Endothelial cell of umbilical vein (primary cell): ENCODE measurements at regions not wholly inside any gene's neighbourhood (a gene's known extent, or its start where the extent isn't known, plus 50 kb on each side); places are given as distances from the start of the nearest gene placed in this dataset.

Experiments used
- BruUV-seq: library from RNA; stranded (reverse); fragments of 400-500 nt; replicated peaks from 2 replicates; lab custom pipeline; 2021; lab: Mats Ljungman, UMichigan
- CTCF ChIA-PET: fragments of 300-600, 350-600 bp; sonication (Branson Sonifier 250); formaldehyde crosslinking; loops from one replicate; lab custom pipeline; 2021; ENCODE audit warnings: antibody characterized with exemption, inconsistent platforms; lab: Charles Lee
- POLR2A ChIA-PET: fragments of 300-600, 350-600 bp; sonication (Branson Sonifier 250); formaldehyde crosslinking; loops from one replicate; lab custom pipeline; 2021; ENCODE audit warnings: antibody characterized with exemption, inconsistent platforms; lab: Charles Lee
- DNase-seq: peaks from one replicate; pipeline ENCODE4 v3.0.0-alpha.2; 2011; ENCODE audit warnings: low read depth, low spot score
- FAIRE-seq: peaks from 2 replicates; lab custom pipeline; 2011; peaks lifted over from hg19 to GRCh38; lab: Jason Lieb, UNC
- H2AFZ ChIP-seq: 2 replicates; pipeline ENCODE4 v1.6.0; 2012; ENCODE audit warnings: low read depth, low read length, control low read depth, inconsistent platforms
- H3K27ac ChIP-seq: 2 replicates; pipeline ENCODE4 v1.5.1; 2011; ENCODE audit warnings: low read depth, mild to moderate bottlenecking, control low read depth, low read length, moderate library complexity; ENCODE audit not compliant: insufficient read depth
- H3K27me3 ChIP-seq, 2 experiments: 2 replicates each; pipeline versions ENCODE4 v1.6.0 to v1.6.1; 2011; ENCODE audit warnings: low read length in 2 of 2, mixed read lengths in 1 of 2; ENCODE audit not compliant: control insufficient read depth in 2 of 2, insufficient read depth in 2 of 2
- H3K36me3 ChIP-seq, 2 experiments: 2 replicates in 1 of 2; 3 replicates in 1 of 2; pipeline ENCODE4 v1.5.1; 2011; ENCODE audit warnings: low read length in 2 of 2, mild to moderate bottlenecking in 1 of 2, moderate library complexity in 1 of 2; ENCODE audit not compliant: control insufficient read depth in 2 of 2, insufficient read depth in 2 of 2; ENCODE audit errors: extremely low read depth in 1 of 2
- H3K4me1 ChIP-seq: 3 replicates; pipeline ENCODE4 v1.5.1; 2011; ENCODE audit warnings: mild to moderate bottlenecking, low read length; ENCODE audit not compliant: control insufficient read depth, insufficient read depth; ENCODE audit errors: extremely low read depth
- H3K4me2 ChIP-seq: 2 replicates; pipeline ENCODE4 v1.6.1; 2011; ENCODE audit warnings: low read length, control low read depth, mixed read lengths; ENCODE audit not compliant: insufficient read depth
- H3K4me3 ChIP-seq, 3 experiments: fragments of 200-600 bp in 1 of 3; sonication (generic), shearing (Covaris generic) in 1 of 3; replicated peaks in 1 of 3; 2 replicates each; pipeline ENCODE4 v1.5.1; 2011 to 2016; ENCODE audit warnings: control low read depth in 3 of 3, low read length in 3 of 3, mild to moderate bottlenecking in 2 of 3, inconsistent platforms in 1 of 3, low read depth in 1 of 3, moderate library complexity in 1 of 3; ENCODE audit not compliant: insufficient read depth in 1 of 3
- H3K79me2 ChIP-seq: 2 replicates; pipeline ENCODE4 v1.6.0; 2012; ENCODE audit warnings: low read length, inconsistent platforms; ENCODE audit not compliant: control insufficient read depth, insufficient read depth
- H3K9ac ChIP-seq: replicated peaks from 2 replicates; pipeline ENCODE3; 2011; ENCODE audit warnings: low read length, control low read depth; ENCODE audit not compliant: insufficient read depth; ENCODE audit errors: extremely low read depth
- H3K9me1 ChIP-seq: replicated peaks from 3 replicates; pipeline ENCODE4 v1.6.0; 2011; ENCODE audit warnings: mild to moderate bottlenecking, low read length; ENCODE audit not compliant: control insufficient read depth, insufficient read depth; ENCODE audit errors: extremely low read depth
- H3K9me3 ChIP-seq: replicated peaks from 2 replicates; pipeline ENCODE4 v1.5.1; 2012; ENCODE audit warnings: low read length, inconsistent platforms; ENCODE audit not compliant: control insufficient read depth, insufficient read depth
- H4K20me1 ChIP-seq: replicated peaks from 2 replicates; pipeline ENCODE3; 2011; ENCODE audit warnings: mild to moderate bottlenecking, low read length; ENCODE audit not compliant: control insufficient read depth, insufficient read depth; ENCODE audit errors: extremely low read depth
- EZH2 ChIP-seq: IDR thresholded peaks from 2 replicates; pipeline ENCODE4 v1.6.1; 2012; ENCODE audit warnings: borderline replicate concordance, low read depth, mild to moderate bottlenecking, moderate library complexity, low read length, inconsistent platforms; ENCODE audit not compliant: severe bottlenecking
- FOS ChIP-seq: IDR thresholded peaks from 2 replicates; pipeline ENCODE4 v1.6.1; 2011; ENCODE audit warnings: mild to moderate bottlenecking, low read length, moderate library complexity, borderline replicate concordance; ENCODE audit not compliant: insufficient read depth
- GATA2 ChIP-seq: IDR thresholded peaks from 2 replicates; pipeline ENCODE4 v1.7.0; 2011; ENCODE audit warnings: low read depth, mild to moderate bottlenecking, moderate library complexity, mixed read lengths, low read length; ENCODE audit not compliant: insufficient read length, insufficient read depth
- JUN ChIP-seq: IDR thresholded peaks from 2 replicates; pipeline ENCODE4 v1.6.1; 2011; ENCODE audit warnings: borderline replicate concordance, low read depth; ENCODE audit not compliant: insufficient read length, insufficient read depth
- MAX ChIP-seq: IDR thresholded peaks from 2 replicates; pipeline ENCODE4 v1.6.1; 2011; ENCODE audit not compliant: insufficient read depth, insufficient read length
- MYC ChIP-seq: IDR thresholded peaks from one replicate; pipeline ENCODE4 v1.6.1; 2011; ENCODE audit warnings: mild to moderate bottlenecking, low read depth, low read length
- POLR2A ChIP-seq: IDR thresholded peaks from 2 replicates; pipeline ENCODE4 v1.6.1; 2012; ENCODE audit warnings: low read depth, mild to moderate bottlenecking, control low read depth, low read length
- POLR2AphosphoS5 ChIP-seq: IDR thresholded peaks from 2 replicates; pipeline ENCODE4 v1.6.1; 2012; ENCODE audit warnings: low read depth, mild to moderate bottlenecking, control low read depth, low read length, moderate library complexity; ENCODE audit not compliant: insufficient read depth
- dilution Hi-C: fragments of 300-500 bp; cut with MboI; formaldehyde crosslinking; loops from one replicate; pipeline ENCODE4 v1.15.0; 2019; ENCODE audit warnings: low sequenced_read_pairs; ENCODE audit not compliant: extremely low pct_ligation_motif_present
- intact Hi-C: fragments of 100-400 bp; cut with micrococcal nuclease; formaldehyde crosslinking; loops from one replicate; pipeline ENCODE4 v1.10.0; 2022
- TF ChIP-seq, protein P1 (sequence below), 2 donors: IDR thresholded peaks; 1 replicate in 1 of 2; 2 replicates in 1 of 2; pipeline ENCODE4 v1.5.1; 2011; ENCODE audit warnings: low read length in 2 of 2, mild to moderate bottlenecking in 2 of 2, moderate library complexity in 2 of 2, control low read depth in 1 of 2, inconsistent platforms in 1 of 2, low read depth in 1 of 2; ENCODE audit not compliant: insufficient read depth in 1 of 2; ENCODE audit errors: extremely low read depth in 1 of 2

DNA sequence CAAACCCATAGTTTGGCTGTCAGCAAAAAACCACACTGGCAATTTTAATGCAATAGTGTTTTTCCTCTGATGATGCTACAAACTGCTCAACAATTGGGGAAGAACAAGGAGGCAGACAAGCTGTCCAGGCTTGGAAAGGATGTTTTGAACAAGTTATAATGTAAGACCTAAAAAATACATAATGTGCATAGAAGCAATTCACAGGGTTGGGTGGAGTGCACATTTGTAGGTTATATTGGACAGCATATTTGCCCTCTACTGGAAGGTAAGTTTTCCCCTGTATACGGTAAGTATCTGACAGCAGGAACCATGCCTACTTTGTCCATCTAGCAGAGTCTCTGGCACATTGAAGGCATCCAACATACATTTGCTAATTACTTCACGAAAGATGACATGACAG, 114.3 kb upstream of the PUM3 start:
- H3K79me2 ChIP-seq, result no peaks in the 10 kb centered on the region
- no peaks in the 10 kb centered on the region for H3K9me3 ChIP-seq
- no peak overlapping the region for H3K4me3 ChIP-seq
- DNase-seq (no peak), FAIRE-seq (no peak)
- CTCF ChIA-PET, result no interaction called here
- no peak overlapping the region for H3K4me2 ChIP-seq
- H3K27ac ChIP-seq, result no peak overlapping the region
- POLR2A ChIA-PET, result no interaction called here
- no TSS peak for BruUV-seq
- intact Hi-C loops (no loop called here), dilution Hi-C loops (no loop called here)
- no peak overlapping the region for H2AFZ ChIP-seq
- no peak overlapping the region for H3K9ac ChIP-seq
- H3K9me1 ChIP-seq, result no peaks in the 10 kb centered on the region
- H3K27me3 ChIP-seq, result no peaks in the 10 kb centered on the region
- no peaks in the 10 kb centered on the region for H3K4me1 ChIP-seq
- TF ChIP-seq POLR2A (no peak), FOS (no peak), GATA2 (no peak), POLR2AphosphoS5 (no peak), JUN (no peak)
- H4K20me1 ChIP-seq, result no peaks in the 10 kb centered on the region
- no peaks in the 10 kb centered on the region for H3K36me3 ChIP-seq

- ChIA-PET CTCF (interaction anchor here (0.9 to 3.5 kb wide), 2 partner anchors 25 to 99 kb away, joined by 3 to 11 read pairs; no protein-coding TSS in a partner anchor), POLR2A (no interaction called here)
- no peak overlapping the region for H2AFZ ChIP-seq
- no peaks in the 10 kb centered on the region for H3K9me1 ChIP-seq
- no peak overlapping the region for H3K4me3 ChIP-seq
- H3K27ac ChIP-seq, result no peak overlapping the region
- H3K4me2 ChIP-seq, result no peak overlapping the region
- FAIRE-seq (no peak), DNase-seq (no peak)
- no peaks in the 10 kb centered on the region for H3K79me2 ChIP-seq
- H4K20me1 ChIP-seq, result no peaks in the 10 kb centered on the region
- no peak overlapping the region for H3K9ac ChIP-seq
- BruUV-seq, result no TSS peak
- no peaks in the 10 kb centered on the region for H3K4me1 ChIP-seq
- TF ChIP-seq POLR2A (no peak), EZH2 (no peak), FOS (no peak), MYC (no peak), GATA2 (no peak), JUN (no peak), MAX (no peak), POLR2AphosphoS5 (no peak)
- TF ChIP-seq, protein P1, sequence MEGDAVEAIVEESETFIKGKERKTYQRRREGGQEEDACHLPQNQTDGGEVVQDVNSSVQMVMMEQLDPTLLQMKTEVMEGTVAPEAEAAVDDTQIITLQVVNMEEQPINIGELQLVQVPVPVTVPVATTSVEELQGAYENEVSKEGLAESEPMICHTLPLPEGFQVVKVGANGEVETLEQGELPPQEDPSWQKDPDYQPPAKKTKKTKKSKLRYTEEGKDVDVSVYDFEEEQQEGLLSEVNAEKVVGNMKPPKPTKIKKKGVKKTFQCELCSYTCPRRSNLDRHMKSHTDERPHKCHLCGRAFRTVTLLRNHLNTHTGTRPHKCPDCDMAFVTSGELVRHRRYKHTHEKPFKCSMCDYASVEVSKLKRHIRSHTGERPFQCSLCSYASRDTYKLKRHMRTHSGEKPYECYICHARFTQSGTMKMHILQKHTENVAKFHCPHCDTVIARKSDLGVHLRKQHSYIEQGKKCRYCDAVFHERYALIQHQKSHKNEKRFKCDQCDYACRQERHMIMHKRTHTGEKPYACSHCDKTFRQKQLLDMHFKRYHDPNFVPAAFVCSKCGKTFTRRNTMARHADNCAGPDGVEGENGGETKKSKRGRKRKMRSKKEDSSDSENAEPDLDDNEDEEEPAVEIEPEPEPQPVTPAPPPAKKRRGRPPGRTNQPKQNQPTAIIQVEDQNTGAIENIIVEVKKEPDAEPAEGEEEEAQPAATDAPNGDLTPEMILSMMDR (IDR thresholded peaks at IDR 0.05; ENCODE audit: extremely low read depth in 1 of 2, insufficient read depth in 1 of 2, low read depth in 1 of 2, low read length in 2 of 2), result no peak
- intact Hi-C loops, result no loop called here
- H3K27me3 ChIP-seq, result no peaks in the 10 kb centered on the region
- H3K9me3 ChIP-seq, result no peaks in the 10 kb centered on the region
- no peaks in the 10 kb centered on the region for H3K36me3 ChIP-seq
- dilution Hi-C loops, result no loop called here
Measured at GRCh38 chr9:2957656-2958200, 113.8 kb upstream of the PUM3 start.
